Psoas muscle (tissue), 7 donors: ENCODE measurements at regions not wholly inside any gene's neighbourhood (a gene's known extent, or its start where the extent isn't known, plus 50 kb on each side); places are given as distances from the start of the nearest gene placed in this dataset.
"Not testable (repeated sequence)": the region's sequence is repeated elsewhere in the genome, so short reads cannot be mapped to it uniquely, and the experiment has no call there.

Source experiments
- ATAC-seq, 4 donors: fragments of 200-7000 bp; cut with Tn5 transposase; one replicate each; pipeline ENCODE4 v1.9.1; 2020; ENCODE audit warnings: moderate library complexity in 3 of 4, mild to moderate bottlenecking in 2 of 4
- DNase-seq, 2 donors: peaks; one replicate each; pipeline ENCODE4 v3.0.0-alpha.2; 2020
- H3K27ac ChIP-seq: fragments of 200-600 bp; one replicate; pipeline ENCODE4 v1.8.0; 2022
- H3K27me3 ChIP-seq, 3 donors: fragments of 200-600 bp in 1 of 3; one replicate each; pipeline versions ENCODE4 v1.6.1 to v1.8.0; 2013 to 2022; ENCODE audit warnings: low read length in 2 of 3, mild to moderate bottlenecking in 2 of 3, moderate library complexity in 1 of 3; ENCODE audit not compliant: insufficient read depth in 3 of 3
- H3K36me3 ChIP-seq, 2 donors: fragments of 200-600 bp in 1 of 2; one replicate each; pipeline versions ENCODE4 v1.6.1 to v1.8.0; 2013 to 2022; ENCODE audit warnings: low read depth in 1 of 2, mild to moderate bottlenecking in 1 of 2, moderate library complexity in 1 of 2; ENCODE audit not compliant: insufficient read depth in 1 of 2
- H3K4me1 ChIP-seq: fragments of 200-600 bp; one replicate; pipeline ENCODE4 v1.8.0; 2022
- H3K4me3 ChIP-seq: fragments of 200-600 bp; one replicate; pipeline ENCODE4 v1.8.0; 2022; ENCODE audit warnings: mild to moderate bottlenecking
- H3K9me3 ChIP-seq: fragments of 200-600 bp; one replicate; pipeline ENCODE4 v1.8.0; 2022
- WGBS, 3 donors: extraction: QIAGEN DNeasy Blood & Tissue Kit; methylation state at CpG; one replicate each; pipeline versions ENCODE4 v1.1.6 to v1.1.7; 2013; 5-methylcytosine and 5-hydroxymethylcytosine counted together
- intact Hi-C, 2 donors: fragments of 100-400 bp; cut with DNase I; formaldehyde crosslinking; loops; one replicate each; pipeline versions ENCODE4 v1.11.0 to v1.14.2; 2022
- TF ChIP-seq, protein P1 (sequence below): fragments of 200-600 bp; IDR thresholded peaks from one replicate; pipeline ENCODE4 v1.8.0; 2022; ENCODE audit warnings: antibody characterized with exemption
- donor health status: healthy with polysubstance abuse.
- donor health status: DM: no; HTN: no; CAD: no; lungs with moderate emphysema.
- donor health status: Bipolar disorder and iron deficiency.
- donor health status: healthy.
- donor health status: DM: yes; HTN: yes; CAD: no.
- donor health status: DM: no; HTN: no; CAD: no.
- donor health status: DM: yes; HTN: yes; CAD: no.

GRCh38 chr5:143972068-143972467 is 160.1 kb downstream of the HMHB1 start:
- H3K4me3 ChIP-seq: no peak overlapping the region
- no peak overlapping the region for H3K27ac ChIP-seq
- H3K36me3 ChIP-seq: no peaks in the 10 kb centered on the region
- H3K27me3 ChIP-seq: no peaks in the 10 kb centered on the region
- TF ChIP-seq, protein P1, sequence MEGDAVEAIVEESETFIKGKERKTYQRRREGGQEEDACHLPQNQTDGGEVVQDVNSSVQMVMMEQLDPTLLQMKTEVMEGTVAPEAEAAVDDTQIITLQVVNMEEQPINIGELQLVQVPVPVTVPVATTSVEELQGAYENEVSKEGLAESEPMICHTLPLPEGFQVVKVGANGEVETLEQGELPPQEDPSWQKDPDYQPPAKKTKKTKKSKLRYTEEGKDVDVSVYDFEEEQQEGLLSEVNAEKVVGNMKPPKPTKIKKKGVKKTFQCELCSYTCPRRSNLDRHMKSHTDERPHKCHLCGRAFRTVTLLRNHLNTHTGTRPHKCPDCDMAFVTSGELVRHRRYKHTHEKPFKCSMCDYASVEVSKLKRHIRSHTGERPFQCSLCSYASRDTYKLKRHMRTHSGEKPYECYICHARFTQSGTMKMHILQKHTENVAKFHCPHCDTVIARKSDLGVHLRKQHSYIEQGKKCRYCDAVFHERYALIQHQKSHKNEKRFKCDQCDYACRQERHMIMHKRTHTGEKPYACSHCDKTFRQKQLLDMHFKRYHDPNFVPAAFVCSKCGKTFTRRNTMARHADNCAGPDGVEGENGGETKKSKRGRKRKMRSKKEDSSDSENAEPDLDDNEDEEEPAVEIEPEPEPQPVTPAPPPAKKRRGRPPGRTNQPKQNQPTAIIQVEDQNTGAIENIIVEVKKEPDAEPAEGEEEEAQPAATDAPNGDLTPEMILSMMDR: no peak
- intact Hi-C loops: loop anchor here in 1 of 2 donors (5.0 kb wide), 1 partner anchor 145 kb away; no protein-coding TSS in a partner anchor
- DNase-seq: no peak
- no peaks in the 10 kb centered on the region for H3K4me1 ChIP-seq
- no peaks in the 10 kb centered on the region for H3K9me3 ChIP-seq
- ATAC-seq: no peak
- WGBS, 3 donors: 72 to 79% (median 77%) methylated on average over 2 of the region's 2 CpGs

- TF ChIP-seq, protein P1: no peak
- ATAC-seq (no peak), DNase-seq (no peak)
- WGBS, 3 donors: 95 to 97% (median 97%) methylated on average over 1 of the region's 1 CpG
- H3K36me3 ChIP-seq: no peaks in the 10 kb centered on the region
- intact Hi-C loops: no loop called here
- no peaks in the 10 kb centered on the region for H3K4me1 ChIP-seq
- no peak overlapping the region for H3K4me3 ChIP-seq
- no peaks in the 10 kb centered on the region for H3K9me3 ChIP-seq
- no peak overlapping the region for H3K27ac ChIP-seq
- H3K27me3 ChIP-seq: no peaks in the 10 kb centered on the region
Observed at GRCh38 chr5:143976055-143976454, 164.1 kb downstream of the HMHB1 start.

- 0 to 99% (median 71%) methylated on average over 1 of the region's 1 CpG for WGBS, 3 donors
- intact Hi-C loops: no loop called here
- Histone ChIP-seq H3K27ac (no peak overlapping the region), H3K4me1 (no peaks in the 10 kb centered on the region), H3K36me3 (no peaks in the 10 kb centered on the region), H3K4me3 (no peak overlapping the region), H3K9me3 (no peaks in the 10 kb centered on the region), H3K27me3 (no peaks in the 10 kb centered on the region)
- DNase-seq: no peak
- TF ChIP-seq, protein P1: no peak
- ATAC-seq: no peak
Observed at GRCh38 chr5:143977891-143978461, 166.0 kb downstream of the HMHB1 start.

DNA sequence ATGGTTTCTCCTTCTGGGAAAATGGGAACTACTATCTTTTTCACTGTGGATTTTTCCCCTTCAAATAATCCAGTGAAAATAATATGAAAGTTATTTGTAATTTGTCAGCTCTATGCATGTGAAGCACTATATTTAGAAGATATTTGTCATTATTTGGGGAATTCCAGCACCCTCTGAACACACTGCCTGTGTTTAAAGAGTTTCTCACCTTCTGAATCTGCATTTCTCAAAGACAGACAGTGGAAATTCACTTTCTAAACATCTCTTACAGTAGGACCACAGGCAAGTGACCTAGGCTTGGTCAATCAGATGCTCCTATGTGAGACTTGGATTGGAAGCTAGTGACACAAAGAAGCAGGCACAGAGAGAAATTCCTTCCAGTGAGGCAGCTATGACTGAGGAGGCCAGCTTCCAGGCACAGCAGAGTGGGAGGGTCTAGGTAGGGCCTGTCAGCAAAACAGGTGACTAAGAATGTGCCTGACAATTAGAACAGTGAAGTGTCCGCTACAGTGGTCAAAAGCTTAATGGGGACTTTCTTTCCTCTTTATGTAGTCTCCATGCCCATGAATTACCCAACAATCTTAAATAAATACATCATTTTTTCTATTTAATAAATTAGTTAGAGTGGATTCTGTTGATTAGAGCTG is 167.2 kb downstream of the HMHB1 start:
- H3K27ac ChIP-seq: no peak overlapping the region
- no peaks in the 10 kb centered on the region for H3K9me3 ChIP-seq
- ATAC-seq (no peak), DNase-seq (no peak)
- no peak overlapping the region for H3K4me3 ChIP-seq
- intact Hi-C loops: no loop called here
- WGBS, 3 donors: 64 to 100% (median 100%) methylated on average over 1 of the region's 1 CpG
- no peaks in the 10 kb centered on the region for H3K4me1 ChIP-seq
- no peaks in the 10 kb centered on the region for H3K27me3 ChIP-seq
- no peaks in the 10 kb centered on the region for H3K36me3 ChIP-seq
- TF ChIP-seq, protein P1: no peak

DNA sequence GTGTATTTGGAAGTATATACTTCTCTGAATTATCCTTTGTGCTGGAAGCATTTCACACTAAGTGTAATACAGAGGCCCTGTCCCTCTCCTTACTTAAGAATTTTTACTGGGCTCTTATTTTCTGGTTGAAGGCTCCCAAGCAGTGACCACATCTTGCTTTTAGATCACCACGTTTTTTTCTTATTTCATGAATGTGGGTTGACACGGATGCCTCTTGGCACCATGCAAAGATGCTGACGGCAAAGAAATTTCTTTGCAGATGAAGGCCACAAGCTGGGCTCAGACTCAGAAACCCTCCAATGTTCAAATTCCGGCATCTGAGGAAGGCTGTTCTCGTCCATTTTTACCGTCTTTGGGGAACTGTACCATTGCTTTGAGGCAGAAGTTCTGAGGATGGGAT is 168.5 kb downstream of the HMHB1 start:
- no peak for DNase-seq
- TF ChIP-seq, protein P1: no peak
- Histone ChIP-seq H3K4me3 (no peak overlapping the region), H3K9me3 (no peaks in the 10 kb centered on the region), H3K4me1 (no peaks in the 10 kb centered on the region), H3K36me3 (no peaks in the 10 kb centered on the region), H3K27me3 (peaks cover 0 to 5% (median 0%) of the 10 kb centered on the region in 3 donors), H3K27ac (no peak overlapping the region)
- intact Hi-C loops: no loop called here
- no peak for ATAC-seq
- 74 to 81% (median 81%) methylated on average over 6 of the region's 6 CpGs for WGBS, 3 donors

GRCh38 chr5:143982957-143983356 is 171.0 kb downstream of the HMHB1 start:
- ATAC-seq, DNase-seq, H3K9me3 ChIP-seq, H3K4me1 ChIP-seq, H3K36me3 ChIP-seq, H3K27ac ChIP-seq, intact Hi-C loops, H3K27me3 ChIP-seq, H3K4me3 ChIP-seq: not testable (repeated sequence)
- 85 to 91% (median 89%) methylated on average over 4 of the region's 4 CpGs for WGBS, 3 donors
